Hematopoietic multipotent progenitor cell treated with erythropoietin and hydrocortisone succinate and interleukin-3 and kit ligand, for 17 days (in vitro differentiated cells): ENCODE measurements at regions not wholly inside any gene's neighbourhood (a gene's known extent, or its start where the extent isn't known, plus 50 kb on each side); places are given as distances from the start of the nearest gene placed in this dataset.

Experiments used
- DNase-seq: peaks from one replicate; pipeline ENCODE4 v3.0.0-alpha.2; 2015; ENCODE audit warnings: low spot score

GRCh38 chr12:98437806-98438595, 77.4 kb upstream of the TMPO start:
- DNase-seq, result no peak

- DNase-seq, result no peak
These were observed 76.6 kb upstream of the TMPO start for GRCh38 chr12:98438656-98439230.

- DNase-seq, result no peak
These were observed 75.9 kb upstream of the TMPO start for GRCh38 chr12:98439471-98439951.

GRCh38 chr12:98439981-98440581, 75.3 kb upstream of the TMPO start:
- DNase-seq, result no peak

GRCh38 chr12:98446060-98446459, 69.3 kb upstream of the TMPO start:
- no peak for DNase-seq

- DNase-seq, result no peak
These were observed 68.7 kb upstream of the TMPO start for GRCh38 chr12:98446682-98447081.

GRCh38 chr12:98449584-98449983, 65.8 kb upstream of the TMPO start:
- DNase-seq, result no peak

- DNase-seq, result no peak
These were observed 62.3 kb upstream of the TMPO start for GRCh38 chr12:98453070-98453469.

- DNase-seq, result no peak
These were observed 61.9 kb upstream of the TMPO start for GRCh38 chr12:98453492-98453891.

- DNase-seq, result no peak
These were observed 59.3 kb upstream of the TMPO start for GRCh38 chr12:98456041-98456440.

GRCh38 chr12:98456576-98457573, 58.5 kb upstream of the TMPO start:
- DNase-seq, result no peak

- no peak for DNase-seq
These were observed 51.2 kb upstream of the TMPO start for GRCh38 chr12:98464190-98464589.

- DNase-seq, result no peak
These were observed 49.9 kb upstream of the TMPO start for GRCh38 chr12:98465505-98465904.
